Inferior parietal cortex (tissue), 1 donor: ENCODE measurements at regions not wholly inside any gene's neighbourhood (a gene's known extent, or its start where the extent isn't known, plus 50 kb on each side); places are given as distances from the start of the nearest gene placed in this dataset.
"Not testable (repeated sequence)": the region's sequence is repeated elsewhere in the genome, so short reads cannot be mapped to it uniquely, and the experiment has no call there.

Source experiments
- DNase-seq: peaks from one replicate; pipeline ENCODE4 v3.0.0-alpha.2; 2016; ENCODE audit errors: extremely low spot score

- DNase-seq, result no peak
Observed at GRCh38 chr9:94188246-94188645, 70.9 kb upstream of the ZNF169 start.

- DNase-seq, result not testable (repeated sequence)
Observed at GRCh38 chr9:94191706-94192105, 67.4 kb upstream of the ZNF169 start.

- no peak for DNase-seq
Observed at GRCh38 chr9:94198414-94198813, 60.7 kb upstream of the ZNF169 start.

GRCh38 chr9:94199776-94200175, 59.3 kb upstream of the ZNF169 start:
- no peak for DNase-seq

GRCh38 chr9:94204174-94204573, 54.9 kb upstream of the ZNF169 start:
- DNase-seq, result no peak

GRCh38 chr9:94207781-94208180, 51.3 kb upstream of the ZNF169 start:
- no peak for DNase-seq
